Erythroblast (primary cell): ENCODE measurements at regions not wholly inside any gene's neighbourhood (a gene's known extent, or its start where the extent isn't known, plus 50 kb on each side); places are given as distances from the start of the nearest gene placed in this dataset.

Experiments used
- GATA1 ChIP-seq: IDR thresholded peaks from 2 replicates; pipeline ENCODE4 v1.6.1; 2011; ENCODE audit warnings: low read depth, mild to moderate bottlenecking, control low read depth, low read length, moderate library complexity
- POLR2A ChIP-seq: IDR thresholded peaks from 2 replicates; pipeline ENCODE4 v1.6.1; 2011; ENCODE audit warnings: mild to moderate bottlenecking, low read length

DNA sequence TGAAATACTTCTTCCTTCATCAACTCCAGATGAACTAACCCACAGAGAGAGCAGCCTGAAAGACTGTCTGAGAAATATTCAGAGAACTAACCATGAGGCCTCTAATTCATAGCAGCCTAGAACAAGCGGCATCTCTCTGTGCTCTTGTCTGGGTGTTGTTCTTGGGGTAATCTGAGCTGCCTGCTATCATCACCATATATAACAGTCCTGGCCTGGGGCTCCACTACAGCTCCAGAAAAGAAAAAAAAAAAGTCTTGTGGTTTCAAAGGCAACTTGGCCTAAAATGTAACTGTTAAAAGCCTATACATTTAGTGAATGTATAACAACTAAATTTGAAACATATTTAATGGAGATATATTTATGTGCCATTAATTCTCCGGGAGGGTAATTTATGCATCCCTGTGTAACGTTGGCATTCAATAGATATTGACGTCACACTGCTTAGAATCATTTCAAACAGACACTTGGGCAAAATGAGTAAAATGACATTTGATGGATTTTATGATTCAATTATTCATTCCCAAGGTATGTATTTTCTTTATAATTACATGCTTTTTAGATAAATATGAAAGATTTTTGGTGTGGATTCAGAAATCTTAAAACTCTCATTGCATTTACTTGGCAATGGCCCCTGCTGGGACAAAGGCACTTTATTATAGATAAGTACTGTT is 294.3 kb downstream of the HRH4 start:
- no peak for TF ChIP-seq POLR2A
- TF ChIP-seq GATA1, result no peak
